Spinal cord (tissue), 9 donors: ENCODE measurements at regions not wholly inside any gene's neighbourhood (a gene's known extent, or its start where the extent isn't known, plus 50 kb on each side); places are given as distances from the start of the nearest gene placed in this dataset.
"Not testable (repeated sequence)": the region's sequence is repeated elsewhere in the genome, so short reads cannot be mapped to it uniquely, and the experiment has no call there.

Experiments used
- DNase-seq, 6 donors: peaks; one replicate each; pipeline versions ENCODE4 v3.0.0 to v3.0.0-alpha.2; 2013 to 2015; ENCODE audit warnings: low spot score in 6 of 6, low read depth in 4 of 6
- H3K27ac ChIP-seq: one replicate; pipeline ENCODE4 v1.5.1; 2013; ENCODE audit warnings: low read depth, low read length, control low read depth
- H3K27me3 ChIP-seq: one replicate; pipeline ENCODE4 v1.6.1; 2013; ENCODE audit warnings: low read length; ENCODE audit not compliant: control insufficient read depth, insufficient read depth
- H3K36me3 ChIP-seq: one replicate; pipeline ENCODE4 v1.6.1; 2013; ENCODE audit warnings: low read length; ENCODE audit not compliant: control insufficient read depth, insufficient read depth
- H3K4me1 ChIP-seq: one replicate; pipeline ENCODE4 v1.6.1; 2013; ENCODE audit warnings: low read length; ENCODE audit not compliant: control insufficient read depth, insufficient read depth
- H3K4me3 ChIP-seq: one replicate; pipeline ENCODE4 v1.5.1; 2013; ENCODE audit warnings: low read depth, low read length, control low read depth
- H3K9me3 ChIP-seq: one replicate; pipeline ENCODE4 v1.6.1; 2013; ENCODE audit warnings: low read length; ENCODE audit not compliant: control insufficient read depth, insufficient read depth
- WGBS: methylation state at CpG from one replicate; pipeline ENCODE4 v1.1.5; 2013; ENCODE audit warnings: missing lambda C conversion rate; ENCODE audit not compliant: insufficient coverage; 5-methylcytosine and 5-hydroxymethylcytosine counted together
- donor health status: healthy.

- no CpG with 5 or more reads among the region's 2 CpGs for WGBS
- Histone ChIP-seq H3K27ac (no peak overlapping the region), H3K9me3 (no peaks in the 10 kb centered on the region), H3K4me1 (no peaks in the 10 kb centered on the region), H3K36me3 (no peaks in the 10 kb centered on the region), H3K27me3 (no peaks in the 10 kb centered on the region), H3K4me3 (no peak overlapping the region)
- no peak for DNase-seq
Measured at GRCh38 chr6:51045548-51045947, 226.9 kb downstream of the TFAP2B start.

- no peak overlapping the region for H3K27ac ChIP-seq
- H3K27me3 ChIP-seq: no peaks in the 10 kb centered on the region
- no peaks in the 10 kb centered on the region for H3K4me1 ChIP-seq
- no peak for DNase-seq
- H3K9me3 ChIP-seq: no peaks in the 10 kb centered on the region
- H3K36me3 ChIP-seq: no peaks in the 10 kb centered on the region
- 100% methylated on average over 1 of the region's 3 CpGs for WGBS
- H3K4me3 ChIP-seq: no peak overlapping the region
Measured at GRCh38 chr6:51049288-51049982, 230.8 kb downstream of the TFAP2B start.

GRCh38 chr6:51049983-51050877 lies 231.6 kb downstream of the TFAP2B start:
- Histone ChIP-seq H3K27me3 (no peaks in the 10 kb centered on the region), H3K36me3 (no peaks in the 10 kb centered on the region), H3K27ac (peak overlapping the region; percentile 16), H3K9me3 (no peaks in the 10 kb centered on the region), H3K4me1 (no peaks in the 10 kb centered on the region), H3K4me3 (no peak overlapping the region)
- peak in 3 of 6 donors; percentile 13 to 49 (median 27) for DNase-seq
- WGBS: no CpG with 5 or more reads among the region's 2 CpGs

- H3K9me3 ChIP-seq, H3K36me3 ChIP-seq, H3K27ac ChIP-seq, H3K4me1 ChIP-seq, H3K4me3 ChIP-seq, DNase-seq, H3K27me3 ChIP-seq: not testable (repeated sequence)
- WGBS: 100% methylated on average over 2 of the region's 2 CpGs
Measured at GRCh38 chr6:51052716-51053115, 234.0 kb downstream of the TFAP2B start.

GRCh38 chr6:51055316-51055715 lies 236.6 kb downstream of the TFAP2B start:
- not testable (repeated sequence) for H3K27me3 ChIP-seq, H3K4me3 ChIP-seq, H3K27ac ChIP-seq, DNase-seq, H3K9me3 ChIP-seq, H3K4me1 ChIP-seq, H3K36me3 ChIP-seq
- no CpG with 5 or more reads among the region's 2 CpGs for WGBS

- Histone ChIP-seq H3K36me3 (no peaks in the 10 kb centered on the region), H3K4me3 (no peak overlapping the region), H3K9me3 (no peaks in the 10 kb centered on the region), H3K4me1 (no peaks in the 10 kb centered on the region), H3K27me3 (no peaks in the 10 kb centered on the region), H3K27ac (no peak overlapping the region)
- no peak for DNase-seq
- WGBS: no CpG with 5 or more reads among the region's 4 CpGs
Measured at GRCh38 chr6:51057296-51057695, 238.6 kb downstream of the TFAP2B start.

GRCh38 chr6:51060262-51060762 lies 241.6 kb downstream of the TFAP2B start:
- no peak overlapping the region for H3K4me3 ChIP-seq
- WGBS: no CpG with 5 or more reads among the region's 3 CpGs
- H3K4me1 ChIP-seq: no peaks in the 10 kb centered on the region
- DNase-seq: no peak
- H3K27me3 ChIP-seq: no peaks in the 10 kb centered on the region
- H3K36me3 ChIP-seq: no peaks in the 10 kb centered on the region
- H3K9me3 ChIP-seq: no peaks in the 10 kb centered on the region
- H3K27ac ChIP-seq: no peak overlapping the region

- Histone ChIP-seq H3K36me3 (no peaks in the 10 kb centered on the region), H3K27me3 (no peaks in the 10 kb centered on the region), H3K4me1 (no peaks in the 10 kb centered on the region), H3K27ac (no peak overlapping the region), H3K4me3 (no peak overlapping the region), H3K9me3 (no peaks in the 10 kb centered on the region)
- no CpG with 5 or more reads among the region's 3 CpGs for WGBS
- no peak for DNase-seq
Measured at GRCh38 chr6:51062166-51062722, 243.6 kb downstream of the TFAP2B start.

GRCh38 chr6:51077821-51078518 lies 259.3 kb downstream of the TFAP2B start:
- Histone ChIP-seq H3K9me3 (no peaks in the 10 kb centered on the region), H3K4me3 (no peak overlapping the region), H3K27ac (no peak overlapping the region), H3K4me1 (no peaks in the 10 kb centered on the region), H3K36me3 (no peaks in the 10 kb centered on the region), H3K27me3 (no peaks in the 10 kb centered on the region)
- 75% methylated on average over 3 of the region's 3 CpGs for WGBS
- DNase-seq: peak in 1 of 6 donors; percentile 42
